ENCODE measurements at regions not wholly inside any gene's neighbourhood (a gene's known extent, or its start where the extent isn't known, plus 50 kb on each side); places are given as distances from the start of the nearest gene placed in this dataset.

DNA sequence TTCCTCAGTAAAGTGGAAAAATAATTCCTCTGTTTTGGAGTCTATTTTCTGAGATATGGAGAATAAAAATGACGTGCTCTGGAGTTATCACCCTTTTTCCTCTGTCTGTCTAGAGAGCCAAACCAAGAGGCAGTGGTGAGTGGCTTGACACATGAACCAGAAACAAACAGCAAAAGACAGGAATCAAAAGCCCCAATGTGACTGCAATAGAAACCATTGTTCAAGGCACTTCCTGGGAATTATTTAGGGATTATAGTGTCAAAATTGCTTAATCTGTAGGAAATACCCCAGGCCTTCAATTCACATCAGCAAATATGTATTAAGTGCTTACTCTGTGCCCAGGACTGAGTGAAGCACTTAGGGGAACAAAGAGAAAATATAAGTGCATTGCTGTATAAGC is 560.4 kb upstream of the JAG1 start:
- TF ChIP-seq, protein P1, sequence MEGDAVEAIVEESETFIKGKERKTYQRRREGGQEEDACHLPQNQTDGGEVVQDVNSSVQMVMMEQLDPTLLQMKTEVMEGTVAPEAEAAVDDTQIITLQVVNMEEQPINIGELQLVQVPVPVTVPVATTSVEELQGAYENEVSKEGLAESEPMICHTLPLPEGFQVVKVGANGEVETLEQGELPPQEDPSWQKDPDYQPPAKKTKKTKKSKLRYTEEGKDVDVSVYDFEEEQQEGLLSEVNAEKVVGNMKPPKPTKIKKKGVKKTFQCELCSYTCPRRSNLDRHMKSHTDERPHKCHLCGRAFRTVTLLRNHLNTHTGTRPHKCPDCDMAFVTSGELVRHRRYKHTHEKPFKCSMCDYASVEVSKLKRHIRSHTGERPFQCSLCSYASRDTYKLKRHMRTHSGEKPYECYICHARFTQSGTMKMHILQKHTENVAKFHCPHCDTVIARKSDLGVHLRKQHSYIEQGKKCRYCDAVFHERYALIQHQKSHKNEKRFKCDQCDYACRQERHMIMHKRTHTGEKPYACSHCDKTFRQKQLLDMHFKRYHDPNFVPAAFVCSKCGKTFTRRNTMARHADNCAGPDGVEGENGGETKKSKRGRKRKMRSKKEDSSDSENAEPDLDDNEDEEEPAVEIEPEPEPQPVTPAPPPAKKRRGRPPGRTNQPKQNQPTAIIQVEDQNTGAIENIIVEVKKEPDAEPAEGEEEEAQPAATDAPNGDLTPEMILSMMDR (IDR thresholded peaks at IDR 0.05), result no peak
- TF ChIP-seq POLR2A (IDR thresholded peaks at IDR 0.05), result no peak

All from Peyer's patch (tissue), 4 donors.